Heart right ventricle (tissue), 16 donors: ENCODE measurements at regions not wholly inside any gene's neighbourhood (a gene's known extent, or its start where the extent isn't known, plus 50 kb on each side); places are given as distances from the start of the nearest gene placed in this dataset.
A peak's percentile ranks its signal among the peaks of the same experiment; 100 is the strongest.
"Not testable (repeated sequence)": the region's sequence is repeated elsewhere in the genome, so short reads cannot be mapped to it uniquely, and the experiment has no call there.

Source experiments
- ATAC-seq, 8 donors: fragments of 200-7000 bp; cut with Tn5 transposase; one replicate each; pipeline ENCODE4 v1.9.1; 2020; ENCODE audit warnings: mild to moderate bottlenecking in 8 of 8, moderate library complexity in 8 of 8, moderate number of reproducible peaks in 1 of 8
- DNase-seq, 2 donors: peaks; one replicate each; pipeline ENCODE4 v3.0.0-alpha.2; 2020
- H3K27ac ChIP-seq, 10 donors: fragments of 200-600 bp; sonication (generic) in 2 of 10; one replicate each; pipeline versions ENCODE4 v1.5.0 to v1.8.0; 2020 to 2022; ENCODE audit warnings: mild to moderate bottlenecking in 3 of 10
- H3K27me3 ChIP-seq, 7 donors: fragments of 200-600 bp; one replicate each; pipeline ENCODE4 v1.8.0; 2021 to 2022; ENCODE audit warnings: mild to moderate bottlenecking in 2 of 7
- H3K36me3 ChIP-seq, 9 donors: fragments of 200-600 bp; sonication (generic) in 1 of 9; one replicate each; pipeline versions ENCODE4 v1.5.0 to v1.8.0; 2020 to 2022; ENCODE audit warnings: mild to moderate bottlenecking in 2 of 9
- H3K4me1 ChIP-seq, 9 donors: fragments of 200-600 bp; sonication (generic) in 1 of 9; one replicate each; pipeline versions ENCODE4 v1.5.0 to v1.8.0; 2020 to 2022; ENCODE audit warnings: mild to moderate bottlenecking in 4 of 9
- H3K4me3 ChIP-seq, 10 donors: fragments of 200-600 bp; sonication (generic) in 2 of 10; one replicate each; pipeline versions ENCODE4 v1.5.0 to v1.8.0; 2020 to 2022; ENCODE audit warnings: mild to moderate bottlenecking in 7 of 10, moderate library complexity in 2 of 10
- H3K9me3 ChIP-seq, 11 donors: fragments of 200-600 bp in 10 of 11; sonication (generic) in 2 of 11; one replicate each; pipeline versions ENCODE4 v1.5.0 to v1.8.0; 2013 to 2022; ENCODE audit warnings: mild to moderate bottlenecking in 2 of 11, control low read depth in 1 of 11, moderate library complexity in 1 of 11
- WGBS, 2 donors: extraction: QIAGEN DNeasy Blood & Tissue Kit; methylation state at CpG; one replicate each; pipeline ENCODE4 v1.1.7; 2013; ENCODE audit warnings: inconsistent platforms in 1 of 2; 5-methylcytosine and 5-hydroxymethylcytosine counted together
- intact Hi-C, 10 donors: fragments of 100-400 bp; cut with DNase I; formaldehyde crosslinking; loops; one replicate each; pipeline versions ENCODE4 v1.11.1 to v1.14.2; 2022
- TF ChIP-seq, protein P1 (sequence below), 9 donors: fragments of 200-600 bp; sonication (generic) in 2 of 9; IDR thresholded peaks; one replicate each; pipeline versions ENCODE4 v1.5.0 to v1.8.0; 2021 to 2022; ENCODE audit warnings: antibody characterized with exemption in 9 of 9, mild to moderate bottlenecking in 5 of 9, moderate library complexity in 1 of 9
- donor health status: Arrhythmogenic right ventricular cardiomyopathy.
- donor health status: ischemic (EF 13 %, LVEDD 7.1; RV severe dilation, severe dysfunction).
- donor health status: healthy with polysubstance abuse.
- donor health status: DM: no; HTN: yes; CAD: no.
- donor health status: DM: no; HTN: no; CAD: no.
- donor health status: ischemic (EF 25% LVEDD 6.9; RV normal size, moderate dysfunction).
- donor health status: ischemic (EF 25% LVEDD 5.7; RV mildly dilated, moderate dysfunction).
- donor health status: healthy.
- donor health status: DM: yes; HTN: yes; CAD: no.
- donor health status: Ischemic cardiomyopathy.
- donor health status: ischemic (EF 35%, LVEDD 5.7; RV mildly dilated, moderate dysfunction).
- donor health status: nonischemic (EF 11% LVEDD 7.7; RV severe dilation, severe dysfunction).
- donor health status: DM: yes; HTN: yes; CAD: no.
- donor health status: PGD.
- donor health status: ischemic (EF 29% LVEDD 5.4; RV normal size, mild dysfunction).
- donor health status: nonischemic (EF 23%, LVEDD 6.1; RV moderate dilation, normal function).

DNA sequence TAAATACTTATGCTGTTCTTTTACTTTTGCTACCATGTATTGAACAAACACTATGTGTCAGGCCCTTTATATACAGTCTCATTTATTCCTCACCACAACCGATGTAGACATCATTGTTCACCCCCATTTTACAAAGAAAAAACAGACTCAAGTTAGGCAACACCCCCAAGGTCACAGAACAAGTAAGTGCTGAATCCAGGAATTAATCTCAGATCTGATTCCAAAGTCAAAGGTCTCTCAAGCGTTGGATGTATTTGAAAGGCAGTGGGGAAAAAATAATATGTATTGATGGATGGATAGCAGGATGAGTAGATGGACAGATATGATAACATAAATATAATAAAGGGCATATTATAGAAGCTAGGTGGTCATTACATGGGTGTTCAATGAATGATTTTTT is 85.1 kb upstream of the VLDLR start:
- WGBS, 2 donors, result 82 to 89% methylated on average over 2 of the region's 2 CpGs
- H3K27ac ChIP-seq, result no peak overlapping the region
- peaks cover 0 to 5% (median 0%) of the 10 kb centered on the region in 9 donors for H3K36me3 ChIP-seq
- intact Hi-C loops, result no loop called here
- no peaks in the 10 kb centered on the region for H3K4me1 ChIP-seq
- TF ChIP-seq, protein P1, sequence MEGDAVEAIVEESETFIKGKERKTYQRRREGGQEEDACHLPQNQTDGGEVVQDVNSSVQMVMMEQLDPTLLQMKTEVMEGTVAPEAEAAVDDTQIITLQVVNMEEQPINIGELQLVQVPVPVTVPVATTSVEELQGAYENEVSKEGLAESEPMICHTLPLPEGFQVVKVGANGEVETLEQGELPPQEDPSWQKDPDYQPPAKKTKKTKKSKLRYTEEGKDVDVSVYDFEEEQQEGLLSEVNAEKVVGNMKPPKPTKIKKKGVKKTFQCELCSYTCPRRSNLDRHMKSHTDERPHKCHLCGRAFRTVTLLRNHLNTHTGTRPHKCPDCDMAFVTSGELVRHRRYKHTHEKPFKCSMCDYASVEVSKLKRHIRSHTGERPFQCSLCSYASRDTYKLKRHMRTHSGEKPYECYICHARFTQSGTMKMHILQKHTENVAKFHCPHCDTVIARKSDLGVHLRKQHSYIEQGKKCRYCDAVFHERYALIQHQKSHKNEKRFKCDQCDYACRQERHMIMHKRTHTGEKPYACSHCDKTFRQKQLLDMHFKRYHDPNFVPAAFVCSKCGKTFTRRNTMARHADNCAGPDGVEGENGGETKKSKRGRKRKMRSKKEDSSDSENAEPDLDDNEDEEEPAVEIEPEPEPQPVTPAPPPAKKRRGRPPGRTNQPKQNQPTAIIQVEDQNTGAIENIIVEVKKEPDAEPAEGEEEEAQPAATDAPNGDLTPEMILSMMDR (IDR thresholded peaks at IDR 0.05), result no peak
- DNase-seq (no peak), ATAC-seq (no peak)
- no peak overlapping the region for H3K4me3 ChIP-seq
- H3K27me3 ChIP-seq, result no peaks in the 10 kb centered on the region
- H3K9me3 ChIP-seq, result no peaks in the 10 kb centered on the region

GRCh38 chr9:2545881-2546490 is 75.6 kb upstream of the VLDLR start:
- no peaks in the 10 kb centered on the region for H3K27me3 ChIP-seq
- peaks cover 0 to 3% (median 0%) of the 10 kb centered on the region in 9 donors for H3K36me3 ChIP-seq
- intact Hi-C loops, result no loop called here
- TF ChIP-seq, protein P1 (IDR thresholded peaks at IDR 0.05), result no peak
- peaks cover 0 to 8% (median 0%) of the 10 kb centered on the region in 11 donors for H3K9me3 ChIP-seq
- 92 to 94% methylated on average over 6 of the region's 6 CpGs for WGBS, 2 donors
- no peak overlapping the region for H3K27ac ChIP-seq
- no peak for DNase-seq
- H3K4me1 ChIP-seq, result no peaks in the 10 kb centered on the region
- H3K4me3 ChIP-seq, result no peak overlapping the region
- no peak for ATAC-seq

DNA sequence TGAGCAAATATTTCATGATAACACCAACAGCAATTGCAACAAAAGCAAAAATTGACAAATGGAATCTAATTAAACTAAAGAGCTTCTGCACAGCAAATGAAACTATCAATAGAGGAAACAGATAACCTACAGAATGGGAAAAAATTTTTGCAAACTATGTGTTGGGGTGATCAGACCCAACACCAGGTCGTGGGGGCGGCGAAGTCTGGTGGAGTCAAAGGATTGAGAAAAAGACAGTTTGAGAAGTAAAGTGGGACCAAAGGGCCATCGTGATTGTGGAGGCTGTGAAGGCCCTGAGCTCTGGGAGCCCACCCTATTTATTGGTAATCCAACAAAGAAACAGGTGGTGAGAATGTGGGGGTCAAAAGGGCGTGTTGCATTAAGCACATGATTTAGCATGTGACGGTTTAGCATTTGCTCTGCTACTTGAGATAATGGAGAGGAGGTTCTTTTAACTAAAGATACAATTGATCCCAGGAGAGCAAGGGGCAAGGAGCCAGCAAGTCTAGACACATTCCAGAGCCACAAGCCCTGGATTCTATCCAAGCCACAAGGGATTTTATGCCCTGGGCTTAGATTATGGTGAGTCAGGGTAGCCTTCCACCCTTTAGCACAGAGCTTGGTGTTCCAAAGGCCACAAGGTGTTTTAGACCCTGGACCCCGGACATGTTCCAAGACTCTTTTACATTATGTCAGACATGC is 65.5 kb upstream of the VLDLR start:
- not testable (repeated sequence) for H3K36me3 ChIP-seq, H3K27me3 ChIP-seq, DNase-seq, H3K4me3 ChIP-seq, ATAC-seq
- H3K4me1 ChIP-seq, result peaks cover 7 to 30% (median 21%) of the 10 kb centered on the region in 9 donors
- peaks cover 0 to 22% (median 3%) of the 10 kb centered on the region in 11 donors for H3K9me3 ChIP-seq
- H3K27ac ChIP-seq, result peak overlapping the region in 1 of 10 donors; percentile 7
- WGBS, 2 donors, result 70 to 72% methylated on average over 7 of the region's 7 CpGs
- intact Hi-C loops, result loop anchor here in 3 of 10 donors (5.0 to 10.0 kb wide), 2 partner anchors 59 to 61 kb away; no protein-coding TSS in a partner anchor

- TF ChIP-seq, protein P1 (IDR thresholded peaks at IDR 0.05), result no peak
- no peaks in the 10 kb centered on the region for H3K27me3 ChIP-seq
- 93 to 97% methylated on average over 1 of the region's 1 CpG for WGBS, 2 donors
- peaks cover 7 to 30% (median 25%) of the 10 kb centered on the region in 9 donors for H3K4me1 ChIP-seq
- ATAC-seq, result no peak
- H3K27ac ChIP-seq, result no peak overlapping the region
- intact Hi-C loops, result loop anchor here in 3 of 10 donors (5.0 to 10.0 kb wide), 2 partner anchors 60 to 63 kb away; no protein-coding TSS in a partner anchor
- H3K36me3 ChIP-seq, result no peaks in the 10 kb centered on the region
- H3K4me3 ChIP-seq, result no peak overlapping the region
- H3K9me3 ChIP-seq, result peaks cover 0 to 31% (median 3%) of the 10 kb centered on the region in 11 donors
- no peak for DNase-seq
Observed at GRCh38 chr9:2557693-2558092, 63.9 kb upstream of the VLDLR start.
